PC-9 (cell line): ENCODE measurements at regions not wholly inside any gene's neighbourhood (a gene's known extent, or its start where the extent isn't known, plus 50 kb on each side); places are given as distances from the start of the nearest gene placed in this dataset.

ENCODE experiments used
- CTCF ChIP-seq: fragments of 200-600 bp; sonication (generic); conservative IDR thresholded peaks from 2 replicates; pipeline ENCODE4 v1.6.1; 2017; ENCODE audit warnings: mixed run types, antibody characterized with exemption, mild to moderate bottlenecking, moderate library complexity
- EZH2 ChIP-seq: fragments of 200-600 bp; sonication (generic); IDR thresholded peaks from 2 replicates; pipeline ENCODE4 v1.8.0; 2017; ENCODE audit warnings: antibody characterized with exemption, low read depth

GRCh38 chr18:56330366-56331110 is 307.9 kb downstream of the TXNL1 start:
- no peak for TF ChIP-seq CTCF
- TF ChIP-seq EZH2, result no peak
